Right renal pelvis (tissue), 4 donors: ENCODE measurements at regions not wholly inside any gene's neighbourhood (a gene's known extent, or its start where the extent isn't known, plus 50 kb on each side); places are given as distances from the start of the nearest gene placed in this dataset.
"Not testable (repeated sequence)": the region's sequence is repeated elsewhere in the genome, so short reads cannot be mapped to it uniquely, and the experiment has no call there.

Experiments used
- DNase-seq, 4 donors: peaks; one replicate each; pipeline ENCODE4 v3.0.0-alpha.2; 2013; ENCODE audit warnings: low read depth in 4 of 4, low spot score in 3 of 4, missing footprints in 1 of 4

DNA sequence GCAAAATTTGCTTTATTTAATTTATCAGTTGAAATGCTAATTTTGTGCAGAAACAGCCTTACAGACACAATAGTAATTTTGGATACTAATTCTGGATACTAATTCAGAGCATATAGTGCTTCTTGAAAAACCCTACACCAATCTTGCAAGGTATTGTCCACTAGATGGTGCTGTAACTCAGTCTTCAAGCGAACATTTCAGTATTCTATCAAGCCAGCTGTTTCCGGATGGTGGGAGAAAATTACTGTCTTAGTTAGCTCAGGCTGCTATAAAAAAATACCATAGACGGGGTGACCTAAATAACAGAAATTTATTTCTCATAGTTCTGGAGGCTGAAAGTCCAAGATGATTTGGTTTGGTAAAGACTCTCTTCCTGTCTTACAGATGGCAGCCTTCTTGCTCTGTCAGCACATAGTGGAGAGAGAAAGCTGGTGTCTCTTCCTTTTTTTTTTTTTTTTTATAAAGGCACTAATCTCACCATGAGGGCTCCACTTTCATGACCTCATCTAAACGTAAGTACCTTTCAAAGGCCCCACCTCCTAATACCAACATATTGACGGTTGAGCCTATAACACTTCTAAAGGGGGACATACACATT, 1306.5 kb upstream of the CDH9 start:
- peak in 1 of 4 donors; percentile 3 for DNase-seq

GRCh38 chr5:28329176-28329575, 1290.8 kb upstream of the CDH9 start:
- no peak for DNase-seq

GRCh38 chr5:28328681-28329080, 1290.3 kb upstream of the CDH9 start:
- DNase-seq: no peak

DNA sequence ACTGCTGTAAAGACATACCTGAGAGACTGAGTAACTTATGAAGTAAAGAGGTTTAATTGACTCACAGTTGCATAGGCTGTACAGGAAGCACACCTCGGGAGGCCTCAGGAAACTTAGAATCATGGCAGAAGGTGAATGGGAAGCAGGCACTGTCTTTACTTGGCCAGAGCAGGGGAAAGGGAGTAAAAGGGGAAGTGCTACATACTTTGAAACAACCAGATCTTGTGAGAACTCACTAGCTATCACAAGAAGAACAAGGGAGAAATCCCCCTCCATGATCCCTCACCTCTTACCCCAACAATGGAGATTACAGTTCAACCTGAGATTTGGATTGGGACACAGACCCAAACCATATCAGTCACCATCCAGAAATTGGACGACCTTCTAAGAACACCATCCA, 1285.8 kb upstream of the CDH9 start:
- DNase-seq: no peak

DNA sequence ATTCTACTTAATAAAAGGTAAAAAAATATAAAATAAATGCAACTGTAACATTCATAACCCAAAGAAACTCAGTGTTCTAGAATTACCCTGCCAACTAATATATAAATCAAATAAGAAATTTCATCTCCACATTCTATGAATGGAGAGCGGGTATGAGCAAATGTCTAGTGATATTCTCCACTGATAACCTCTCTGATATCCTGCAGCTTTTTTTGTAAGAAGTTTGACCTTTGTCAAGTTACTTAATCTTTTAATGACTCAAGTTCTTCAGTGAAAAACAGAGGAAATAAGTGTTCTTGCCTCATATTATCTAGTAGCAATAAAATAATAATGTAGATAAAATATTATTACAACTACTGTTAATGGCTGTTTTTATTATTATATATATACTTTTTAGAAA, 1275.6 kb upstream of the CDH9 start:
- DNase-seq: no peak

GRCh38 chr5:28313321-28313951, 1275.0 kb upstream of the CDH9 start:
- no peak for DNase-seq

DNA sequence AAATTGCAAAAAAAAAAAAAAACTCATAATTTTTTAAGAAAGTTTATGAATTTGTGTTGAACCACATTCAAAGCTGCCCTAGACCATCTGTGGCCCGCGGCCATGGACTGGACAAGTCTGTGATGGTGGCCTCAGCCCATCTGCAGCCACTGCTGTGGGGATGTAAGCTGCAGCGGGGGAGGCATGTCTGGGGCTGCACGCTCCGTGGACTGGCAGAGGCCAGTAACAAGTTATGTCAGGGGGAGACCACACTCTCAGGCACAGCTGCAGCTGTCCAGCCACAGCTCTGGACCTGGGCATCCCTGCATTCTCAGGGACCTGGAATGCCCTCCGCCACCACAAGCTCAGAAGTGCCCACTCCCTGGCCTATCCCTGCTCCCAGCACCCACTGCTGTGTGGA, 1272.3 kb upstream of the CDH9 start:
- DNase-seq: no peak

DNA sequence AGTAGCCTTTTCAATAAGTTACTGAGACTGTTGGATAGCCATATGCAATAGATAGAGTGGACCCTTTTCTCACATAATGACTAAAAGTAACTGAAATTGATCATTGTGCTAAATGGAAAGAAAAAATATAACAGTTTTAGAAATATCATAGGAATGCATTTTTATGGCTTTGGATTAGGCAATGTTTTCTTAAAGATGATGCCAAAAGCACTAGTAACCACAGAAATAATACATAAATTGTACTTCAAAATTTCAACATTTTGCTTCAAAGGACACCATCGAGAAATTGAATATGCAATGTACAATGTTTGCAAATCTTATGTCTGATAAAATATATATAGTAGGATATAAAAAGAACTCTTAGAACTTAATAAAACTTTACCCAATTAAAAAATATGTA, 1267.5 kb upstream of the CDH9 start:
- no peak for DNase-seq

GRCh38 chr5:28301712-28302111, 1263.3 kb upstream of the CDH9 start:
- DNase-seq: no peak

- no peak for DNase-seq
These were observed 1258.0 kb upstream of the CDH9 start for GRCh38 chr5:28296254-28297013.

DNA sequence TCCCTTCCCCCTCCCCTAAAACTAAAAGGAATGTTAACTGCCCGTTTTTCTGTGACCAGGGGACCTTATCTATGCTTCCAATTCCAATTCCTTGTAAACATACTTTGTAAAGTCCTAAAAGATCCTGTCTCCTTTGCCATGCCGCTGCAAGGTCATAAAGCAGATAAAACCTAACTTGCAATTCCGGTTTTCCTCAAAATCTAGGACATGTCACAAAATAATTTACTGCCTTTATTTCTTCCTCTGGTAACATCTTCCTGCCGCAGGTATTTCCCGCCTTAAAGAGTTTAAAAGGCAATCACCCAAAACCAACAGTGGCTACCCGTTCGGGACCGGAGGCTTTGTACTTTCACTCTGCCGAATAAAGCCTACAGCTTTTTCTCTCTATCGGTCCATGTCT, 1248.6 kb upstream of the CDH9 start:
- DNase-seq: not testable (repeated sequence)

DNA sequence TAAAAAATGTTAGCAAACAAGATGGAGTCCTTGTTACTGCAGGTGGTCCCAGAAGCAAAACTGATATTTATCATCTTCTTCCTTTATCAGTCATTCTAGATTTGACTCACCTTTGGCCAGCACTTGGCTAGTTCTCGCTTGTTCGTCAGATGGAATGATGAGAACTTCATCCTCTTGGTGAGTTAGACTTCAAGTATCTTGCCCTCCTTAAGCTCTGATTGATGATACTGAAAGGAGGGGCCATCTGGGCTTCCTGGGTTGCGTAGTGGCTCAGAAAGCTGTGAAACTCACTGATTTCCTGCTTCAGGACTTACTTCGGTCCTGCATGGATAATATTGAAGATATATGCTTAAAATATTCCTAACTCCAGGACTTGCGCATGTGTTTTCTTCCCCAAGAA, 1248.2 kb upstream of the CDH9 start:
- DNase-seq: no peak

GRCh38 chr5:28284788-28285187, 1246.4 kb upstream of the CDH9 start:
- no peak for DNase-seq

- DNase-seq: no peak
These were observed 1243.0 kb upstream of the CDH9 start for GRCh38 chr5:28281351-28281750.

GRCh38 chr5:28275931-28276330, 1237.5 kb upstream of the CDH9 start:
- DNase-seq: no peak

GRCh38 chr5:28269978-28270377, 1231.6 kb upstream of the CDH9 start:
- no peak for DNase-seq

DNA sequence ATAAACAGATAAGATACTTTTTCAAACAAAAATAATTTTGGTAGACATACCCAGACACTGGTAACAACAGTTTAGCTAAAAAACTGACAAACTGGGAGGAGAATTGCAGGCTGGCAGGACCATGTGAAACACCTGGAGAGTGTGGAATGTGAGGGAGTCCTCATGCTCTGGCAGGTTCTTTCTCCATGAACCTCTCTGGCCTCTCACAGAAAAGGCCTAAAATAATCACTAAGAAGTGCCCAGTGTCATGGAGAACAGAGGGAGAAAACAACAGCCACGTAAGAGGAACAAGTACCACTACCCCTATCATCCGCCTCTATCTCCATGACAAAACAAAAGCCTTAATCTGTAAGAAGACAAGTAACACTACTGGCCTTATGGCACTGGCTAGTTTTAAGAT, 1227.5 kb upstream of the CDH9 start:
- DNase-seq: no peak

GRCh38 chr5:28254846-28255245, 1216.5 kb upstream of the CDH9 start:
- DNase-seq: no peak

DNA sequence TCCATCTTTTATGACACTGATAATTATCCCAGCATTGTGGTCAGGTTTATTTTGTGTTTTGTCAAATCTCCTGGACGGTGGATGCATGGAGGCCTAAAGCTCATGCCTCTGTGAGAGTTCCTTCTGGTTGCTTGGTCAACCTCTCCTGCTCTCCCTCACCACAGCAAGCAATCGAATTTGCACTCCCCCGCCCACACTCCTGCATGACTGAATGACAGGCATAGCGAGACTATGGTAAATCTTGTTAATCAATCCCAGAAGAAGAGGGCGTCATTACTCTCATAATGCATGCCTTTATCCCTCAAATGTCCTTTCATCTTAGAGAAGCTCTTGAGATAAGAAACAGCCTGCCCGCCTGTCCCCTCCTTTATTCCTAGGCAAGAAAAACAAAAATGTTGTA, 1215.0 kb upstream of the CDH9 start:
- DNase-seq: no peak

- DNase-seq: no peak
These were observed 1211.5 kb upstream of the CDH9 start for GRCh38 chr5:28249771-28250415.

DNA sequence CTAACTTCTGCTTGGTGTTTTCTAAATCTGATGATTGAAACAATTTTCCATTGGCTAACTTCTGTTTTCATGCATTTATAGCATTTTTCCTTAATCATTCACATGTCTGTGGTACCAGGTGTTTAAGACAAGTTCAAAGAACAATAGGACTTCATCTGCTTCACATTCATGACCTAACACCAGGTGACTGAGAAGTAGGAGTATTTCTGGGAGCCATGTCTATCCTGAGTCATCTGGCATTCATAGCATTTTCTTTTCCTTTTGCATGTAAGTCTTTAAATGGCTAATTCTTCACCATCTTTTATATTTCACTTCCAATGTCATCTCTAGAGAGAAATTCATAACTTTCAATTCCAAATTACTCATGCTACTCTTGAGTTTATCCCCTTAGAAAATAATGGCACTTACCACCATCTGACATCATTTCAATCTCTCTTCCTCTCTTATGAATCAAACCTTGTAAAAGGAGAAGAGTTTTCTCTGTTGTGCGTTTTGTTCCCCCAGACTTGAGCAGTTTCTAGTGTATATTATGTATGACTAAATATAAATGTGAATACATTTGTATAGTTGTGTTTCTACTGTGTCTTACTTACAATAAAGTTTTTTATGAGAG, 1196.1 kb upstream of the CDH9 start:
- no peak for DNase-seq
